RWPE2 (cell line): ENCODE measurements at regions not wholly inside any gene's neighbourhood (a gene's known extent, or its start where the extent isn't known, plus 50 kb on each side); places are given as distances from the start of the nearest gene placed in this dataset.

Experiments used
- ATAC-seq: fragments of 200-7000 bp; cut with Tn5 transposase; 3 replicates; pipeline ENCODE4 v1.9.1; 2021; ENCODE audit warnings: low read depth
- DNase-seq: peaks from one replicate; pipeline ENCODE4 v3.0.0-alpha.2; 2020; ENCODE audit warnings: low spot score
- H3K27ac ChIP-seq: fragments of 450-650 bp; 2 replicates; pipeline ENCODE4 v1.5.1; 2017; ENCODE audit warnings: mild to moderate bottlenecking; ENCODE audit not compliant: poor library complexity, severe bottlenecking
- H3K27me3 ChIP-seq: fragments of 250-450 bp; sonication (Bioruptor Pico); 2 replicates; pipeline ENCODE4 v1.5.1; 2021; ENCODE audit warnings: mild to moderate bottlenecking, moderate library complexity; ENCODE audit not compliant: insufficient read depth, poor library complexity, severe bottlenecking
- H3K36me3 ChIP-seq: fragments of 250-450 bp; sonication (Bioruptor Pico); 2 replicates; pipeline ENCODE4 v1.5.1; 2020; ENCODE audit warnings: low read depth, mild to moderate bottlenecking, moderate library complexity
- H3K4me1 ChIP-seq: fragments of 250-450 bp; sonication (Bioruptor Pico); 2 replicates; pipeline ENCODE4 v1.5.1; 2021; ENCODE audit warnings: mild to moderate bottlenecking, moderate library complexity; ENCODE audit not compliant: insufficient read depth, poor library complexity, severe bottlenecking
- H3K4me3 ChIP-seq: fragments of 250-450 bp; sonication (Bioruptor Pico); 2 replicates; pipeline ENCODE4 v1.5.1; 2021; ENCODE audit warnings: mild to moderate bottlenecking, moderate library complexity; ENCODE audit not compliant: severe bottlenecking
- H3K9me3 ChIP-seq: fragments of 250-450 bp; sonication (Bioruptor Pico); 2 replicates; pipeline ENCODE4 v1.5.1; 2021; ENCODE audit warnings: mild to moderate bottlenecking, moderate library complexity; ENCODE audit not compliant: severe bottlenecking
- TF ChIP-seq, protein P1 (sequence below): fragments of 450-650 bp; IDR thresholded peaks from one replicate; pipeline ENCODE4 v1.5.1; 2017; ENCODE audit warnings: mild to moderate bottlenecking, moderate library complexity; ENCODE audit not compliant: poor library complexity, severe bottlenecking

DNA sequence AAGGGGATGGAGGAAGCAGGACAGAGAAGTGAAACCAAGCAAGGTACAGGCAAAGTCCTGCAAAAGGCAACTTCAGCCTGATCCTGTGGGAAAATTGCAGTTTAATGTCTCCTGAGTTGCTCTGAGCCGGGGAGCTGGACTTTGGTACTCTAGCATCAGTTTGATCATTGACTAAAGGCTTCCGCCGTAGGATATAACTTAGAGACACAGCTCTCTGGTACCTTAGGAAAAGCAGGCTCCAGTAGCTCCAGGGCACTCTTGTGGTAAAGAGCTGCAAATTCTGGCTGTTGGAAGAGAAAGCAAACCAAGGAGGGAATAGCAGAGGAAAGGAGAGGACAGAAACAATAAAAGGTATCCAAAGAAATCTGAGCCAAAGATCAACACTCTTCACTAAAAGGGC is 521.1 kb downstream of the PLOD2 start:
- TF ChIP-seq, protein P1, sequence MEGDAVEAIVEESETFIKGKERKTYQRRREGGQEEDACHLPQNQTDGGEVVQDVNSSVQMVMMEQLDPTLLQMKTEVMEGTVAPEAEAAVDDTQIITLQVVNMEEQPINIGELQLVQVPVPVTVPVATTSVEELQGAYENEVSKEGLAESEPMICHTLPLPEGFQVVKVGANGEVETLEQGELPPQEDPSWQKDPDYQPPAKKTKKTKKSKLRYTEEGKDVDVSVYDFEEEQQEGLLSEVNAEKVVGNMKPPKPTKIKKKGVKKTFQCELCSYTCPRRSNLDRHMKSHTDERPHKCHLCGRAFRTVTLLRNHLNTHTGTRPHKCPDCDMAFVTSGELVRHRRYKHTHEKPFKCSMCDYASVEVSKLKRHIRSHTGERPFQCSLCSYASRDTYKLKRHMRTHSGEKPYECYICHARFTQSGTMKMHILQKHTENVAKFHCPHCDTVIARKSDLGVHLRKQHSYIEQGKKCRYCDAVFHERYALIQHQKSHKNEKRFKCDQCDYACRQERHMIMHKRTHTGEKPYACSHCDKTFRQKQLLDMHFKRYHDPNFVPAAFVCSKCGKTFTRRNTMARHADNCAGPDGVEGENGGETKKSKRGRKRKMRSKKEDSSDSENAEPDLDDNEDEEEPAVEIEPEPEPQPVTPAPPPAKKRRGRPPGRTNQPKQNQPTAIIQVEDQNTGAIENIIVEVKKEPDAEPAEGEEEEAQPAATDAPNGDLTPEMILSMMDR: no peak
- Histone ChIP-seq H3K36me3 (no peaks in the 10 kb centered on the region), H3K9me3 (no peaks in the 10 kb centered on the region), H3K4me3 (no peak overlapping the region), H3K27me3 (peaks cover 4% of the 10 kb centered on the region), H3K27ac (no peak overlapping the region), H3K4me1 (no peaks in the 10 kb centered on the region)
- ATAC-seq (no peak), DNase-seq (no peak)

DNA sequence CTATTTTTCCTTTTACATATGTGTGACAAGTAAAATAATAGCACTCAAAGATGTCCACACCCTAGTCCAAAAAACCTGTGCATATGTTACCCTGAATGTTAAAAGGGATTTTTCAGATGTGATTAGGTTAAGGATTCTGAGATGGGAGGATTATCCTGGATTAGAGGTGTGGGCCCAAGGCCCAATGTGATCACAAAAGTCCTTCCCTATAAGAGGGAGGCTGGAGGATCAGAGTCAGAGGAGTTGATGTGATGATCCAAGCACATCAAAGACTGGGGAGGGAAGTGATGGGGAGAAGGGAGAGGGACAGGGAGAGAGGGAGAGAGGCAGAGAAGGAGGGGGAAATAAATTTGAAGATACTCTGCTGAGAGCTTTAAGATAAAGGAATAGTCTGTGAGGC is 512.6 kb downstream of the PLOD2 start:
- TF ChIP-seq, protein P1: no peak
- H3K4me1 ChIP-seq: no peaks in the 10 kb centered on the region
- no peaks in the 10 kb centered on the region for H3K27me3 ChIP-seq
- H3K36me3 ChIP-seq: no peaks in the 10 kb centered on the region
- ATAC-seq: no peak
- no peak overlapping the region for H3K27ac ChIP-seq
- H3K4me3 ChIP-seq: no peak overlapping the region
- H3K9me3 ChIP-seq: no peaks in the 10 kb centered on the region
- DNase-seq: no peak

DNA sequence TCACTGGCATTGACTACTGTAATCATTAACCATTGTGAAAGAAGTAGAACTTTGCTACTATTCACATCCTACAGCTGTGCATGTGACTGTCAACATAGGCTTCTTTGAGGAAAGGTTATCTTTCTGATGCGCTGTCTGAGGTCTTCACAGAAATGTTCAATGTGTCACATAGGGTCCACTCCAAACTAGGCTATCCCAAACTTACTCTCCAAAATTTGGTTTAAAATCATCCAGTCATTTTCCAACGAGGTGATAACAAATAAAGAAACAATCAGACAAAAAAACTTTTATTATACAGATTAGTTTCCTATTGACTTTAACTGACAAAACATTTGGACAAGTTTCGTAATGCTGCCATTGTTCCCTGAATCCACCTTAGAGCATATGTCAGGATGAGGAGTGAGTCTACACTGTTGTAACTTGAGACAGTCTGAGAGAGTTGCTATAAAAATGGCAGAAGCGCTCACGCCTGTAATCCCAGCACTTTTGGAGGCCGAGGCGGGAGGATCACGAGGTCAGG is 511.6 kb downstream of the PLOD2 start:
- no peaks in the 10 kb centered on the region for H3K27me3 ChIP-seq
- ATAC-seq: no peak
- H3K27ac ChIP-seq: no peak overlapping the region
- no peak for DNase-seq
- H3K4me3 ChIP-seq: no peak overlapping the region
- H3K4me1 ChIP-seq: no peaks in the 10 kb centered on the region
- H3K9me3 ChIP-seq: no peaks in the 10 kb centered on the region
- no peaks in the 10 kb centered on the region for H3K36me3 ChIP-seq
- TF ChIP-seq, protein P1: no peak

DNA sequence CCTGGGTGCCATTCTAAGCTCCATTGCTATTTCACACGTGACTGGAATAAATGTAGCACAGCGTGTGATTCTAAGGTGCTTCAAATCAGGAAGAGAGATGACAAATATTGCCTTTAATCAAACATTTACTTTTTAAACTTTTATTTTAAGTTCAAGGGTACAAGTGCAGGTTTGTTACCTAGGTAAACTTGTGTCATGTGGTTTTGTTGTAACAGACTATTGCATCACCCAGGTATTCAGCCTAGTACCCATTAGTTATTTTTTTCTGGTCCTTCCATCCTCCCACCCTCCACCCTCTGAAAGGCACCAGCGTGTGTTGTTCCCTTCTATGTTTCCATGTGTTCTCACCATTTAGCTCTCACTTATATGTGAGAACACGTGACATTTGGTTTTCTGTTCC is 510.8 kb downstream of the PLOD2 start:
- H3K9me3 ChIP-seq: no peaks in the 10 kb centered on the region
- DNase-seq (no peak), ATAC-seq (no peak)
- H3K27ac ChIP-seq: no peak overlapping the region
- TF ChIP-seq, protein P1: no peak
- H3K27me3 ChIP-seq: no peaks in the 10 kb centered on the region
- H3K4me3 ChIP-seq: no peak overlapping the region
- no peaks in the 10 kb centered on the region for H3K36me3 ChIP-seq
- H3K4me1 ChIP-seq: no peaks in the 10 kb centered on the region

DNA sequence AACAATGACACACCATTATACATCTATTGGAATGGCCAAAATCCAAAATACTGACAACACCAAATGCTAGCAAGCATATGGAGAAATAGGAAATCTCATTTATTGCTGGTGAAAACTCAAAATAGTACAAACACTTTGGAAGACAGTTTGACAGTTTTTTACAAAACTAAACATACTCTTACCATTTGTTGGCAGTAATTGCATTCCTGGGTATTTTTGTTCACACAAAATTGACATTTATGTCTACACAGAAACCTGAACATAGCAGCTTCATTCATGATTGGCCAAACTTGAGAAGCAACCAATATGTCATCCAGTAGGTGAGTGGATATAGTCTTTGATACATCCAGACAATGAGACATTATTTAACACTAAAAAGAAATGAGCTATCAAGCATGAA is 489.9 kb downstream of the PLOD2 start:
- H3K27me3 ChIP-seq: no peaks in the 10 kb centered on the region
- TF ChIP-seq, protein P1: no peak
- no peak for ATAC-seq
- H3K9me3 ChIP-seq: no peaks in the 10 kb centered on the region
- H3K27ac ChIP-seq: no peak overlapping the region
- H3K4me3 ChIP-seq: no peak overlapping the region
- no peaks in the 10 kb centered on the region for H3K4me1 ChIP-seq
- DNase-seq: no peak
- no peaks in the 10 kb centered on the region for H3K36me3 ChIP-seq
